PC-9 (cell line): ENCODE measurements at regions not wholly inside any gene's neighbourhood (a gene's known extent, or its start where the extent isn't known, plus 50 kb on each side); places are given as distances from the start of the nearest gene placed in this dataset.

Experiments used
- EZH2 ChIP-seq: fragments of 200-600 bp; sonication (generic); IDR thresholded peaks from 2 replicates; pipeline ENCODE4 v1.8.0; 2017; ENCODE audit warnings: antibody characterized with exemption, low read depth
- TF ChIP-seq, protein P1 (sequence below): fragments of 200-600 bp; sonication (generic); conservative IDR thresholded peaks from 2 replicates; pipeline ENCODE4 v1.6.1; 2017; ENCODE audit warnings: mixed run types, antibody characterized with exemption, mild to moderate bottlenecking, moderate library complexity

DNA sequence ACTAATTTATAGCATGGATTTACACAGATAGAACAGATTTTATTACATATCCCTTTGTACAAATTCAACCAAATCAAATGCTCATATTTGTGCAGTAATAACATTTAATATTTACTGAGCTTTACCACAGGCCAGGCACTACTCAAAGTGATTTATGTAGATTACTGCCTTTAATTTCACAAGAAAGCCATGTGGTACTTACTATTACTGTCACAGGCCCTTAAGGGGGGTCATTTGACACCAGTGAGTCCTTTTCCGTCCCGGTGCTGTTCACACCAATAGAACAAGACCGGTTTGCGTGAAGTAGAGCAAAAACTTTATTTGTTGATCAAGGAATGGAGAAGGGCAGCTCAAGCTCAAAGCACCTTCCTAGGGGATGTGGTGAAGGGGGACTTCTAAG, 308.5 kb upstream of the KCNN2 start:
- TF ChIP-seq, protein P1, sequence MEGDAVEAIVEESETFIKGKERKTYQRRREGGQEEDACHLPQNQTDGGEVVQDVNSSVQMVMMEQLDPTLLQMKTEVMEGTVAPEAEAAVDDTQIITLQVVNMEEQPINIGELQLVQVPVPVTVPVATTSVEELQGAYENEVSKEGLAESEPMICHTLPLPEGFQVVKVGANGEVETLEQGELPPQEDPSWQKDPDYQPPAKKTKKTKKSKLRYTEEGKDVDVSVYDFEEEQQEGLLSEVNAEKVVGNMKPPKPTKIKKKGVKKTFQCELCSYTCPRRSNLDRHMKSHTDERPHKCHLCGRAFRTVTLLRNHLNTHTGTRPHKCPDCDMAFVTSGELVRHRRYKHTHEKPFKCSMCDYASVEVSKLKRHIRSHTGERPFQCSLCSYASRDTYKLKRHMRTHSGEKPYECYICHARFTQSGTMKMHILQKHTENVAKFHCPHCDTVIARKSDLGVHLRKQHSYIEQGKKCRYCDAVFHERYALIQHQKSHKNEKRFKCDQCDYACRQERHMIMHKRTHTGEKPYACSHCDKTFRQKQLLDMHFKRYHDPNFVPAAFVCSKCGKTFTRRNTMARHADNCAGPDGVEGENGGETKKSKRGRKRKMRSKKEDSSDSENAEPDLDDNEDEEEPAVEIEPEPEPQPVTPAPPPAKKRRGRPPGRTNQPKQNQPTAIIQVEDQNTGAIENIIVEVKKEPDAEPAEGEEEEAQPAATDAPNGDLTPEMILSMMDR = no peak
- TF ChIP-seq EZH2 = no peak
